ENCODE measurements at regions not wholly inside any gene's neighbourhood (a gene's known extent, or its start where the extent isn't known, plus 50 kb on each side); places are given as distances from the start of the nearest gene placed in this dataset.

- no peaks in the 10 kb centered on the region for H3K36me3 ChIP-seq (ENCODE audit: control insufficient read depth in 4 of 4, insufficient read depth in 3 of 4, low read depth in 1 of 4, low read length in 3 of 4)
- no peak overlapping the region for H3K9ac ChIP-seq (ENCODE audit: low read depth in 1 of 2, low read length in 2 of 2)
- WGBS: 60% methylated on average over 1 of the region's 1 CpG
Measured at GRCh38 chr13:79853251-79853650, 372.3 kb downstream of the NDFIP2 start.

GRCh38 chr13:79851318-79851717 is 370.4 kb downstream of the NDFIP2 start:
- H3K4me1 ChIP-seq (ENCODE audit: control insufficient read depth in 4 of 4, insufficient read depth in 4 of 4, low read length in 3 of 4): no peaks in the 10 kb centered on the region
- no peaks in the 10 kb centered on the region for H3K9me3 ChIP-seq (ENCODE audit: control insufficient read depth in 4 of 4, low read length in 3 of 4)
- DNase-seq (ENCODE audit: low spot score): no peak
- TF ChIP-seq HNF4A (conservative IDR thresholded peaks at IDR 0.05) (no peak), FOXA2 (IDR thresholded peaks at IDR 0.05) (no peak), CTCF (IDR thresholded peaks at IDR 0.05; ENCODE audit: low read depth, low read length, missing input control) (no peak), SP1 (IDR thresholded peaks at IDR 0.05) (no peak), TAF1 (conservative IDR thresholded peaks at IDR 0.05) (no peak), FOXA1 (IDR thresholded peaks at IDR 0.05) (no peak)
- no peaks in the 10 kb centered on the region for H3K27me3 ChIP-seq (ENCODE audit: control insufficient read depth in 4 of 4, insufficient read depth in 4 of 4, low read length in 3 of 4)
- no peak overlapping the region for H3K27ac ChIP-seq (ENCODE audit: low read depth in 1 of 2, low read length in 2 of 2)
- no peaks in the 10 kb centered on the region for H3K36me3 ChIP-seq (ENCODE audit: control insufficient read depth in 4 of 4, insufficient read depth in 3 of 4, low read depth in 1 of 4, low read length in 3 of 4)
- H3K9ac ChIP-seq (ENCODE audit: low read depth in 1 of 2, low read length in 2 of 2): no peak overlapping the region
- no peak overlapping the region for H3K4me3 ChIP-seq (ENCODE audit: low read depth in 1 of 3, low read length in 3 of 3)

More at GRCh38 chr13:79853251-79853650, 372.3 kb downstream of the NDFIP2 start:
- DNase-seq (ENCODE audit: low spot score): no peak
- TF ChIP-seq YY1 (IDR thresholded peaks at IDR 0.05) (no peak), REST (IDR thresholded peaks at IDR 0.05) (no peak), HNF4G (IDR thresholded peaks at IDR 0.05) (no peak)
- Histone ChIP-seq H3K27me3 (ENCODE audit: control insufficient read depth in 4 of 4, insufficient read depth in 4 of 4, low read length in 3 of 4) (no peaks in the 10 kb centered on the region), H3K9me3 (ENCODE audit: control insufficient read depth in 4 of 4, low read length in 3 of 4) (no peaks in the 10 kb centered on the region), H3K27ac (ENCODE audit: low read depth in 1 of 2, low read length in 2 of 2) (no peak overlapping the region), H3K4me3 (ENCODE audit: low read depth in 1 of 3, low read length in 3 of 3) (no peak overlapping the region), H3K4me1 (ENCODE audit: control insufficient read depth in 4 of 4, insufficient read depth in 4 of 4, low read length in 3 of 4) (no peaks in the 10 kb centered on the region)

DNA sequence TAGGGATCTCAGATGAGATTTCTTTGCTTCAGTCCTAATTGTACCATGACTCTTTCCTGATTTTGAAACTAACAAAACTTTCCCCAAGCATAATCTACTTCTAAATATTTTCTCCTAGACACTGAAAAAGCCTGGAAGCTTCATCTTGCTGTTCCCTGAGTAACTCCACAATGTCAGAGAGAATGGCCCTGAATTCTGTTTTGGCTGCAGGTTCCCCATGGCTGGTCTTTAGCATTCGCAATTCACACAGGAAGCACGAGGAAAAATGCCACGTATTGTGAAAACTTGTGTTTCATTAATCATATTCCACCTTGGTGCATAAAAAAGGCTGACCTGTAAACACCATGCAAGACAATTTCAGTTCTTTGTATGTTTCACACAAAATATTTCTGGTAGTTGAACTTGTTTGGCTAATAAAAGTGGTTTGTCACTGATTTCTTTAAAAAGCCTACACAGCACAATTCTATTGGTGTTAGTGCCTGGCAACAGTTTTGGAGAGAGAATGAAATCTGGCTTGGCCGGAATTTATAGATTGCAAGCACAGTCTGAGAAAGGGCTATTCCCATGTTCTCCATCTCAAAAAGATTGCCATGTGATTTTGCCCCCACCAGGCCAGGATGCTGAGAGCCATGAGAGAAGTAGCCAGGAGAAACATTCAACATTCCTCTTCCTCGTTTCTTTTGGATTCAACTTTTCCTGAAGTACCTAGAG is 367.1 kb downstream of the NDFIP2 start:
- H3K9me3 ChIP-seq (ENCODE audit: control insufficient read depth in 4 of 4, low read length in 3 of 4): no peaks in the 10 kb centered on the region
- DNase-seq (ENCODE audit: low spot score): no peak
- H3K27ac ChIP-seq (ENCODE audit: low read depth in 1 of 2, low read length in 2 of 2): no peak overlapping the region
- no peak overlapping the region for H3K4me3 ChIP-seq (ENCODE audit: low read depth in 1 of 3, low read length in 3 of 3)
- H3K4me1 ChIP-seq (ENCODE audit: control insufficient read depth in 4 of 4, insufficient read depth in 4 of 4, low read length in 3 of 4): no peaks in the 10 kb centered on the region
- TF ChIP-seq EGR1 (IDR thresholded peaks at IDR 0.05; ENCODE audit: low read depth in 2 of 2) (no peak), NR2F2 (IDR thresholded peaks at IDR 0.05) (no peak), FOXA1 (IDR thresholded peaks at IDR 0.05) (no peak), GABPA (IDR thresholded peaks at IDR 0.05 in 1 of 2, conservative IDR thresholded peaks at IDR 0.05 in 1 of 2) (no peak), CTCF (IDR thresholded peaks at IDR 0.05; ENCODE audit: low read depth, low read length, missing input control) (no peak), RXRA (IDR thresholded peaks at IDR 0.05) (no peak), REST (IDR thresholded peaks at IDR 0.05) (no peak), ZBTB33 (IDR thresholded peaks at IDR 0.05) (no peak)
- no peaks in the 10 kb centered on the region for H3K27me3 ChIP-seq (ENCODE audit: control insufficient read depth in 4 of 4, insufficient read depth in 4 of 4, low read length in 3 of 4)
- H3K36me3 ChIP-seq (ENCODE audit: control insufficient read depth in 4 of 4, insufficient read depth in 3 of 4, low read depth in 1 of 4, low read length in 3 of 4): no peaks in the 10 kb centered on the region
- no peak overlapping the region for H3K9ac ChIP-seq (ENCODE audit: low read depth in 1 of 2, low read length in 2 of 2)
- 74% methylated on average over 5 of the region's 5 CpGs for WGBS

Measured in liver (tissue), 8 donors.